ENCODE measurements at regions not wholly inside any gene's neighbourhood (a gene's known extent, or its start where the extent isn't known, plus 50 kb on each side); places are given as distances from the start of the nearest gene placed in this dataset.

DNA sequence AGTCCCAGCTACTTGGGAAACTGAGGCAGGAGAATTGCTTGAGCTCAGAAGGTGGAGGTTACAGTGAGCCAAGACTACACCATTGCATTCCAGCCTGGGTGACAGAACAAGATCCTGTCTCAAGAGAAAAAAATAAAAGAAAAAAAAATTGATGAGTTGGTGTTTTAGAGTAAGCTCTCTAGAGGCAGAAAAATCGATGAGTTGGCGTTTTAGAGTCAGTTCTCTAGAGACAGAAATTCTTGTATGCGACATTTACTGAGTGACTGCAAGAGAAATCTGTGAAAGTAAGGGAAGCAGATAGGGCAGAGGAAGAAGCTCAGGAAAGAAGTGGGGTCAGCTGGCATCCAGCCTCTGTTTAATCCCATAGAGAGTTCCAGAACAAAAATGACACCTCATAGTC is 298.7 kb upstream of the ARRDC4 start:
- TF ChIP-seq, protein P1, sequence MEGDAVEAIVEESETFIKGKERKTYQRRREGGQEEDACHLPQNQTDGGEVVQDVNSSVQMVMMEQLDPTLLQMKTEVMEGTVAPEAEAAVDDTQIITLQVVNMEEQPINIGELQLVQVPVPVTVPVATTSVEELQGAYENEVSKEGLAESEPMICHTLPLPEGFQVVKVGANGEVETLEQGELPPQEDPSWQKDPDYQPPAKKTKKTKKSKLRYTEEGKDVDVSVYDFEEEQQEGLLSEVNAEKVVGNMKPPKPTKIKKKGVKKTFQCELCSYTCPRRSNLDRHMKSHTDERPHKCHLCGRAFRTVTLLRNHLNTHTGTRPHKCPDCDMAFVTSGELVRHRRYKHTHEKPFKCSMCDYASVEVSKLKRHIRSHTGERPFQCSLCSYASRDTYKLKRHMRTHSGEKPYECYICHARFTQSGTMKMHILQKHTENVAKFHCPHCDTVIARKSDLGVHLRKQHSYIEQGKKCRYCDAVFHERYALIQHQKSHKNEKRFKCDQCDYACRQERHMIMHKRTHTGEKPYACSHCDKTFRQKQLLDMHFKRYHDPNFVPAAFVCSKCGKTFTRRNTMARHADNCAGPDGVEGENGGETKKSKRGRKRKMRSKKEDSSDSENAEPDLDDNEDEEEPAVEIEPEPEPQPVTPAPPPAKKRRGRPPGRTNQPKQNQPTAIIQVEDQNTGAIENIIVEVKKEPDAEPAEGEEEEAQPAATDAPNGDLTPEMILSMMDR (IDR thresholded peaks at IDR 0.05) = no peak
- no peak overlapping the region for H3K27ac ChIP-seq
- intact Hi-C loops (cut with DNase I) = no loop called here
- H3K4me1 ChIP-seq = no peaks in the 10 kb centered on the region
- no peaks in the 10 kb centered on the region for H3K9me3 ChIP-seq
- no peaks in the 10 kb centered on the region for H3K36me3 ChIP-seq
- H3K27me3 ChIP-seq = no peaks in the 10 kb centered on the region
- H3K4me3 ChIP-seq = no peak overlapping the region
- no peak for DNase-seq (ENCODE audit: low spot score in 2 of 2)

DNA sequence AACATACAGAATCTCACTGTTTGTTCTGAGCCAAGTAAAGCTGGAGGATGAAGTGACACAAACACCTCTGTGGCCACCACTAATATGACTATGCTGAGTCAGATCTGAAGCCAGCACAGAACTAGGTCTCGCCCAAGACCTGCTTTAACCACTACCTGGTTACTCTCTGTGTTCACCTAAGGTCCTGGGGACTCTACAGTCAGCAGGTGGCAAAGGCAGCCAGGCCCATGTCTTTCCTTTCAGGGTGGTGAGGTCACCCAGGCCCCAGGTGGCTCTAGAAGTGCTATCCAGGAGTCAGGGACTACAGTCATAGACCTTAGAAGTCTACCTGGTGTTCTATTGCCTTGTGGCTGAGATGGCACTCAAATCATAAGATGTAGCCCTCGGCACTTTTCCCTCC is 287.9 kb upstream of the ARRDC4 start:
- intact Hi-C loops (cut with DNase I) = no loop called here
- DNase-seq (ENCODE audit: low spot score in 2 of 2) = no peak
- Histone ChIP-seq H3K27ac (no peak overlapping the region), H3K4me1 (no peaks in the 10 kb centered on the region), H3K9me3 (no peaks in the 10 kb centered on the region), H3K36me3 (no peaks in the 10 kb centered on the region), H3K27me3 (no peaks in the 10 kb centered on the region), H3K4me3 (no peak overlapping the region)
- TF ChIP-seq, protein P1 (IDR thresholded peaks at IDR 0.05) = no peak

DNA sequence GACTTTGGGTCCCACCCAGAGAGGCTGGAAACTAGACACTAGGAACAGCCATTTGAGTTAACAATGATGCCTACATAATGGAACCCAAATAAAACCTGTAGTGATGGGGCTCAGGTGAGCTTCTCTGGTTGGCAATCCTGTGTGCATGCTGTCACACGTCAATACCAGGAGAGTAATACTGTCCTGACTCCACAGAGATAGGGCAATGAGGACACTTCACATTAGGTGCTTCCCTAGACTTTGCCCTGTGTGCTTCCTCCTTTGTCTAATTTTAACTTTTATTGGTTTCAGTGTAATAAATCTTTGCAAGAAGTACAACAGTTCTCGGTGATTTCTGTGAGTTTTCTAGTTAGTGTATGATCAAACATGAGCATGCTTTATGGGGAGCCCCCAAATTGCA is 281.8 kb upstream of the ARRDC4 start:
- intact Hi-C loops (cut with DNase I) = no loop called here
- Histone ChIP-seq H3K36me3 (no peaks in the 10 kb centered on the region), H3K27me3 (no peaks in the 10 kb centered on the region), H3K27ac (no peak overlapping the region), H3K4me3 (no peak overlapping the region), H3K4me1 (no peaks in the 10 kb centered on the region), H3K9me3 (no peaks in the 10 kb centered on the region)
- DNase-seq (ENCODE audit: low spot score in 2 of 2) = no peak
- TF ChIP-seq, protein P1 (IDR thresholded peaks at IDR 0.05) = no peak

DNA sequence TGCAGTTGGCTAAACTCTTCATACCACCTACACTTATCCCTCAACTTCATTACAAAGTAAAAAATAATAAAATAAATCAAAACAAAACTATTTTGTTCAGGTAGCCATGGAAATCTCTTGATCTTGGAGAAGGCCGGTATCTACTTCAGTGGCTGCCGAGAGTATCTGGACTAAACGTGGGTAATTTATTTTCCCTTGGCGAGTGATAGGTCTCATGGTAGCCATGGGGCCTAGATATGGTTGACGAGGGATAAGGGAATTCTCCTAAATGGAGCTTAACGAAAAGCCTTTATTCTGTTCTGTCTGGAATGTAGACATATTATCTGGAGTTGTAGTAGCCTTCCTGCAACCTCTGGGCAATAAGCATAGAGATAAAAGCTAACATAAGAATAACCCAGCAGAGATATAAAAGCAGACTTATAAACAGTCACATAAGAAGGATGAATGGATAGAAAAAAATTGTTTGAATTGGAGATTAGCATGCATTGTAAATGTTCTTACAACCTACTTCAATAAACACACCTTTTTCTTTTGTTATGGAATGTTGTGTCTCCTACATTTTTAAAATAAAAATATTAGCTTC is 281.3 kb upstream of the ARRDC4 start:
- intact Hi-C loops (cut with DNase I) = no loop called here
- H3K27me3 ChIP-seq = no peaks in the 10 kb centered on the region

DNA sequence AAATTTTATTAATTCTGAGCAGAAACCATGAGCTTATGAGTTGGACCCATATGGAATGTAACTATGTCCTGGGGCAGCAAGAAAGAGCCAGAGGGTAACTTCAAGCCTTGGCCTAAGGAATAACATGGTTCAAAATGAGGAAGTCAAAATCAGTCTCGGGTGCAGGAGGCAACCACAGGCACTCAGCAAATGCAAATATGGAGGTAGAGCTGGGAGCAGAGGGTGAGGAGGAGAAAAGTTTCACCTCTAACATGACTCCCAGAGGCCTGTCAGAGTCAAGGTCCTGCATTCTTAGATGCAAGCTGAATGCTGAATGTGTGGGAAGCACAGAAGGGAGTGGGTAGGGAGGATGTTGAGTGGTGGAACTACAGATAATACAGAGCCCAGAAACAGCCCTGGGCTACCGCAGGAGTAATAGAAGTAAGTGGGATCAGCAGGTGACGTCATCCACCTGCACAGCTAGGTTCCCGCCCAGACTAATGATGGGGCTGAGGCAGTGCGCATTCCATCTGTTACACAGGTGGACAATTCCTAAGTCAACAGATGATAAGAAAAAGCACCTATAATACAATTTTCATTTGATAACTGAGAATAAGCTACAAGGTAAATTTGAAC is 279.8 kb upstream of the ARRDC4 start:
- TF ChIP-seq, protein P1 (IDR thresholded peaks at IDR 0.05) = no peak
- DNase-seq (ENCODE audit: low spot score in 2 of 2) = no peak
- Histone ChIP-seq H3K4me3 (no peak overlapping the region), H3K4me1 (no peaks in the 10 kb centered on the region), H3K36me3 (no peaks in the 10 kb centered on the region), H3K27ac (no peak overlapping the region), H3K9me3 (no peaks in the 10 kb centered on the region), H3K27me3 (no peaks in the 10 kb centered on the region)
- intact Hi-C loops (cut with DNase I) = no loop called here

More for the DNA sequence above, 281.3 kb upstream of the ARRDC4 start:
- no peaks in the 10 kb centered on the region for H3K4me1 ChIP-seq
- no peaks in the 10 kb centered on the region for H3K36me3 ChIP-seq
- H3K4me3 ChIP-seq = no peak overlapping the region
- TF ChIP-seq, protein P1 (IDR thresholded peaks at IDR 0.05) = no peak
- DNase-seq (ENCODE audit: low spot score in 2 of 2) = no peak
- H3K27ac ChIP-seq = no peak overlapping the region
- no peaks in the 10 kb centered on the region for H3K9me3 ChIP-seq
